GM12878 (cell line): ENCODE measurements at regions not wholly inside any gene's neighbourhood (a gene's known extent, or its start where the extent isn't known, plus 50 kb on each side); places are given as distances from the start of the nearest gene placed in this dataset.

Experiments used
- EED ChIP-seq: sonication (generic); IDR thresholded peaks from 2 replicates; pipeline ENCODE4 v1.6.1; 2016; ENCODE audit warnings: antibody characterized with exemption, low read depth
- POU2F2 ChIP-seq: IDR thresholded peaks from 3 replicates; pipeline ENCODE4 v1.6.1; 2011; ENCODE audit warnings: low read depth, mild to moderate bottlenecking, low read length, borderline replicate concordance

- TF ChIP-seq EED: no peak
- no peak for TF ChIP-seq POU2F2
These were observed 185.8 kb upstream of the POU1F1 start for GRCh38 chr3:87462228-87462627.
